ENCODE measurements at regions not wholly inside any gene's neighbourhood (a gene's known extent, or its start where the extent isn't known, plus 50 kb on each side); places are given as distances from the start of the nearest gene placed in this dataset.

DNA sequence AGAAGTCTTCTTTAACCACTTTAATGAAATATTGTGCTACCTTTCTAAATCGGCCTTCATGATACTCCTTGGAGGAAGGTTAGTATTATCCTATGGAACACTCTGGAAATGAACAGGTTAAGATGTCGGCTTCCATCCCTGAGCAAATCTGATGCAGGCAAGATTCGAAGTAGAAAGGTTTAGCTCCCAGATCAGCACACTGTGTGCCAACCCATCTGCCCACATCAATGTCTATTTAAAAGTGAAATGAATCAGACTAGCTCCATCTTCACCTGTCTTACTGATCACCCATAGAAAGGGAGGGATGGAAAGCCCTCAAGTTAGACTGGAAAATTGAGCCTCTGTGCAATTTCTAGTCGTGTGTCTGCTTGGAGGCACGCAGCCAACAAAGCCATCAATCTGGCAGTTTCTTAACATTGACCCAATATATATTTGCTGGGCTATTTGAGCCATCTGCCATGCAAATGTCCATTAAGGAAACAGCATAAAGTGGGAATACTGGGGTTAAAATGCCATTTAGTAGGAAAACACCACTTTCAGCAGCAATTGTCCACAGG lies 506.1 kb downstream of the RMST start:
- no peak overlapping the region for H3K27ac ChIP-seq (ENCODE audit: low read depth in 1 of 2, low read length in 1 of 2)
- no peak overlapping the region for H3K9ac ChIP-seq (ENCODE audit: insufficient read depth in 1 of 2, low read length in 2 of 2)
- peak in 2 of 3 donors; percentile 20 to 52 for DNase-seq
- no peak overlapping the region for H3K4me3 ChIP-seq
- no peak for ATAC-seq (ENCODE audit: insufficient read depth, low FRiP score)
- no peaks in the 10 kb centered on the region for H3K36me3 ChIP-seq (ENCODE audit: control insufficient read depth in 4 of 4, insufficient read depth in 4 of 4, low read length in 4 of 4)
- TF ChIP-seq, protein P1, sequence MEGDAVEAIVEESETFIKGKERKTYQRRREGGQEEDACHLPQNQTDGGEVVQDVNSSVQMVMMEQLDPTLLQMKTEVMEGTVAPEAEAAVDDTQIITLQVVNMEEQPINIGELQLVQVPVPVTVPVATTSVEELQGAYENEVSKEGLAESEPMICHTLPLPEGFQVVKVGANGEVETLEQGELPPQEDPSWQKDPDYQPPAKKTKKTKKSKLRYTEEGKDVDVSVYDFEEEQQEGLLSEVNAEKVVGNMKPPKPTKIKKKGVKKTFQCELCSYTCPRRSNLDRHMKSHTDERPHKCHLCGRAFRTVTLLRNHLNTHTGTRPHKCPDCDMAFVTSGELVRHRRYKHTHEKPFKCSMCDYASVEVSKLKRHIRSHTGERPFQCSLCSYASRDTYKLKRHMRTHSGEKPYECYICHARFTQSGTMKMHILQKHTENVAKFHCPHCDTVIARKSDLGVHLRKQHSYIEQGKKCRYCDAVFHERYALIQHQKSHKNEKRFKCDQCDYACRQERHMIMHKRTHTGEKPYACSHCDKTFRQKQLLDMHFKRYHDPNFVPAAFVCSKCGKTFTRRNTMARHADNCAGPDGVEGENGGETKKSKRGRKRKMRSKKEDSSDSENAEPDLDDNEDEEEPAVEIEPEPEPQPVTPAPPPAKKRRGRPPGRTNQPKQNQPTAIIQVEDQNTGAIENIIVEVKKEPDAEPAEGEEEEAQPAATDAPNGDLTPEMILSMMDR (IDR thresholded peaks at IDR 0.05; ENCODE audit: control extremely low read depth, extremely low read depth) = no peak
- peaks cover 0 to 3% (median 0%) of the 10 kb centered on the region in 5 donors for H3K4me1 ChIP-seq (ENCODE audit: control insufficient read depth in 5 of 5, insufficient read depth in 5 of 5, low read length in 5 of 5)
- 64 to 82% methylated on average over 5 of the region's 5 CpGs for WGBS, 2 donors
- no peaks in the 10 kb centered on the region for H3K27me3 ChIP-seq (ENCODE audit: control insufficient read depth in 3 of 3, insufficient read depth in 3 of 3, low read length in 2 of 3)
- H3K9me3 ChIP-seq (ENCODE audit: control insufficient read depth in 4 of 4, insufficient read depth in 3 of 4, low read length in 3 of 4) = no peaks in the 10 kb centered on the region

DNA sequence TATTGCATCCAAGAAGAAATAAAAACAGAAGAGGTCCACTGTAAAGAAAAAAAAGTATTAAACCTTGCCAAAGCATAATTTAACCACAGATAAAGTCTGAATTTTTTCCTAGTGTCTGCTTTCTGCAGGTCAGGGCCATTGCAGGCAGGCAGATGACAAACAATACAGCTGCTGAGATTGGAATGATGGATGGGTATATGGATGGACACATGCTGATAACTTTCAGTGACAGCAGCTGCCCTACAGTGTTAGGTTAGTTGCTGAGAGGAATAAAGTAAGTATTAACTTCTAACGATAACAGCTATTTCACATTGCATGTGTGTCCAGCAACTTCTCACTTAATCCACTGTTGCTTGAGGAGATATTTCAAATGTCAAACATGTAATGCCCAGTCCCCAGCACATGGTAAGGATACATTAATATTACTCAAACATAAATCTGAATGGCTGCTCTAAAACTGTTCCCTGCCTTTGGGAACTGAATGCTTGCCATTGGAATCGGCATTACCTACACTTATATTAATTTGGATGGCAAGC lies 515.3 kb downstream of the RMST start:
- H3K4me1 ChIP-seq (ENCODE audit: control insufficient read depth in 5 of 5, insufficient read depth in 5 of 5, low read length in 5 of 5) = peaks cover 0 to 18% (median 5%) of the 10 kb centered on the region in 5 donors
- H3K4me3 ChIP-seq = no peak overlapping the region
- 73 to 90% methylated on average over 2 of the region's 2 CpGs for WGBS, 2 donors
- DNase-seq (peak in 2 of 3 donors; percentile 51 to 69), ATAC-seq (ENCODE audit: insufficient read depth, low FRiP score) (no peak)
- H3K9ac ChIP-seq (ENCODE audit: insufficient read depth in 1 of 2, low read length in 2 of 2) = no peak overlapping the region
- TF ChIP-seq, protein P1 (IDR thresholded peaks at IDR 0.05; ENCODE audit: control extremely low read depth, extremely low read depth) = no peak
- H3K36me3 ChIP-seq (ENCODE audit: control insufficient read depth in 4 of 4, insufficient read depth in 4 of 4, low read length in 4 of 4) = no peaks in the 10 kb centered on the region
- H3K27ac ChIP-seq (ENCODE audit: low read depth in 1 of 2, low read length in 1 of 2) = no peak overlapping the region
- no peaks in the 10 kb centered on the region for H3K27me3 ChIP-seq (ENCODE audit: control insufficient read depth in 3 of 3, insufficient read depth in 3 of 3, low read length in 2 of 3)
- peaks cover 0 to 6% (median 1%) of the 10 kb centered on the region in 4 donors for H3K9me3 ChIP-seq (ENCODE audit: control insufficient read depth in 4 of 4, insufficient read depth in 3 of 4, low read length in 3 of 4)

DNA sequence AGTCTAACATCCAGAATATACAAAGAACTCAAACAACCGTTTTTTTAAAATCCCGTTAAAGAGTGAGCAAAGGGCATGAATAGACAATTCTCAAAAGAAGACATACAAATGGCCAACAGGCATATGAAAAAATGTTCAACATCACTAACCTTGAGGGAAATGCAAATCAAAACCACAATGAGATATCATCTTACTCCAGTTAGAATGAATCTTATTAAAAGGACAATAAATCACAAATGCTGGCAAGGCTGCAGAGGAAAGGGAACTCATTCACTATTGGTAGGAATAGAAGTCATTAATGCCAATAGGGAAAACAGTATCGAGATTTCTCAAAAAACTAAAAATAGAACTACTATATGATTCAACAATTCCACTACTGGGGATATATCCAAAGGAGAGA lies 520.1 kb downstream of the RMST start:
- Histone ChIP-seq H3K36me3 (ENCODE audit: control insufficient read depth in 4 of 4, insufficient read depth in 4 of 4, low read length in 4 of 4) (no peaks in the 10 kb centered on the region), H3K27ac (ENCODE audit: low read depth in 1 of 2, low read length in 1 of 2) (no peak overlapping the region), H3K27me3 (ENCODE audit: control insufficient read depth in 3 of 3, insufficient read depth in 3 of 3, low read length in 2 of 3) (no peaks in the 10 kb centered on the region), H3K9ac (ENCODE audit: insufficient read depth in 1 of 2, low read length in 2 of 2) (no peak overlapping the region), H3K4me1 (ENCODE audit: control insufficient read depth in 5 of 5, insufficient read depth in 5 of 5, low read length in 5 of 5) (peaks cover 0 to 10% (median 3%) of the 10 kb centered on the region in 5 donors), H3K9me3 (ENCODE audit: control insufficient read depth in 4 of 4, insufficient read depth in 3 of 4, low read length in 3 of 4) (peaks cover 0 to 11% (median 0%) of the 10 kb centered on the region in 4 donors), H3K4me3 (no peak overlapping the region)
- ATAC-seq (ENCODE audit: insufficient read depth, low FRiP score) (no peak), DNase-seq (no peak)
- WGBS, 2 donors = 89% methylated on average over 3 of the region's 3 CpGs
- TF ChIP-seq, protein P1 (IDR thresholded peaks at IDR 0.05; ENCODE audit: control extremely low read depth, extremely low read depth) = no peak
